HL-60 (cell line): ENCODE measurements at regions not wholly inside any gene's neighbourhood (a gene's known extent, or its start where the extent isn't known, plus 50 kb on each side); places are given as distances from the start of the nearest gene placed in this dataset.

Experiments used
- TF ChIP-seq, protein P1 (sequence below): IDR thresholded peaks from one replicate; pipeline ENCODE4 v1.5.1; 2011; ENCODE audit warnings: low read length, control low read depth, inconsistent platforms; ENCODE audit not compliant: insufficient read depth
- TF ChIP-seq, protein P2 (sequence below): IDR thresholded peaks from 2 replicates; pipeline ENCODE4 v1.6.1; 2012; ENCODE audit warnings: low read depth; ENCODE audit not compliant: insufficient replicate concordance

DNA sequence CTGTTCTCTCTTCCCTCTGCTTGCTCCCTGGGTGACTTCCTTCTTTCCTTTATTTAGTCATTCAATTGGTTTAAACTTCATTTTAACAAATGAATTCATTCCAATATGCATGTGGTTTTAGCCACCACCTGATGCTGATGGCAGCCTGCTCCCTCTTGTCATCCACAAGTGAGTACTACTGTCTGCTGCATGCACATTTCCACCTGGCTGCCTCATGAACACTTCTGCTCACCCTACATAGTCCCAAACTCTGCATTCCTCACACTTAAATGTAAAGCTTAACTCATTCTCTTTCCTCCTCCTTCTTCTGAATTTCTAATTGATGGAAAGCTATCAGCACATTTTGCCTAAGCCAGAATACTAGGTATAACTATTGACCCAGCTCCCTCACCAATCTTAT is 184.7 kb upstream of the ZNF462 start:
- TF ChIP-seq, protein P1, sequence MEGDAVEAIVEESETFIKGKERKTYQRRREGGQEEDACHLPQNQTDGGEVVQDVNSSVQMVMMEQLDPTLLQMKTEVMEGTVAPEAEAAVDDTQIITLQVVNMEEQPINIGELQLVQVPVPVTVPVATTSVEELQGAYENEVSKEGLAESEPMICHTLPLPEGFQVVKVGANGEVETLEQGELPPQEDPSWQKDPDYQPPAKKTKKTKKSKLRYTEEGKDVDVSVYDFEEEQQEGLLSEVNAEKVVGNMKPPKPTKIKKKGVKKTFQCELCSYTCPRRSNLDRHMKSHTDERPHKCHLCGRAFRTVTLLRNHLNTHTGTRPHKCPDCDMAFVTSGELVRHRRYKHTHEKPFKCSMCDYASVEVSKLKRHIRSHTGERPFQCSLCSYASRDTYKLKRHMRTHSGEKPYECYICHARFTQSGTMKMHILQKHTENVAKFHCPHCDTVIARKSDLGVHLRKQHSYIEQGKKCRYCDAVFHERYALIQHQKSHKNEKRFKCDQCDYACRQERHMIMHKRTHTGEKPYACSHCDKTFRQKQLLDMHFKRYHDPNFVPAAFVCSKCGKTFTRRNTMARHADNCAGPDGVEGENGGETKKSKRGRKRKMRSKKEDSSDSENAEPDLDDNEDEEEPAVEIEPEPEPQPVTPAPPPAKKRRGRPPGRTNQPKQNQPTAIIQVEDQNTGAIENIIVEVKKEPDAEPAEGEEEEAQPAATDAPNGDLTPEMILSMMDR: no peak
- TF ChIP-seq, protein P2, sequence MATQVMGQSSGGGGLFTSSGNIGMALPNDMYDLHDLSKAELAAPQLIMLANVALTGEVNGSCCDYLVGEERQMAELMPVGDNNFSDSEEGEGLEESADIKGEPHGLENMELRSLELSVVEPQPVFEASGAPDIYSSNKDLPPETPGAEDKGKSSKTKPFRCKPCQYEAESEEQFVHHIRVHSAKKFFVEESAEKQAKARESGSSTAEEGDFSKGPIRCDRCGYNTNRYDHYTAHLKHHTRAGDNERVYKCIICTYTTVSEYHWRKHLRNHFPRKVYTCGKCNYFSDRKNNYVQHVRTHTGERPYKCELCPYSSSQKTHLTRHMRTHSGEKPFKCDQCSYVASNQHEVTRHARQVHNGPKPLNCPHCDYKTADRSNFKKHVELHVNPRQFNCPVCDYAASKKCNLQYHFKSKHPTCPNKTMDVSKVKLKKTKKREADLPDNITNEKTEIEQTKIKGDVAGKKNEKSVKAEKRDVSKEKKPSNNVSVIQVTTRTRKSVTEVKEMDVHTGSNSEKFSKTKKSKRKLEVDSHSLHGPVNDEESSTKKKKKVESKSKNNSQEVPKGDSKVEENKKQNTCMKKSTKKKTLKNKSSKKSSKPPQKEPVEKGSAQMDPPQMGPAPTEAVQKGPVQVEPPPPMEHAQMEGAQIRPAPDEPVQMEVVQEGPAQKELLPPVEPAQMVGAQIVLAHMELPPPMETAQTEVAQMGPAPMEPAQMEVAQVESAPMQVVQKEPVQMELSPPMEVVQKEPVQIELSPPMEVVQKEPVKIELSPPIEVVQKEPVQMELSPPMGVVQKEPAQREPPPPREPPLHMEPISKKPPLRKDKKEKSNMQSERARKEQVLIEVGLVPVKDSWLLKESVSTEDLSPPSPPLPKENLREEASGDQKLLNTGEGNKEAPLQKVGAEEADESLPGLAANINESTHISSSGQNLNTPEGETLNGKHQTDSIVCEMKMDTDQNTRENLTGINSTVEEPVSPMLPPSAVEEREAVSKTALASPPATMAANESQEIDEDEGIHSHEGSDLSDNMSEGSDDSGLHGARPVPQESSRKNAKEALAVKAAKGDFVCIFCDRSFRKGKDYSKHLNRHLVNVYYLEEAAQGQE: no peak
